IMR-90 (cell line): ENCODE measurements at regions not wholly inside any gene's neighbourhood (a gene's known extent, or its start where the extent isn't known, plus 50 kb on each side); places are given as distances from the start of the nearest gene placed in this dataset.

Experiments
- ATAC-seq: fragments of 200-7000 bp; cut with Tn5 transposase; 2 replicates; pipeline ENCODE4 v1.9.1; 2020; ENCODE audit warnings: low read depth, mild to moderate bottlenecking, moderate library complexity
- BruUV-seq: library from RNA; stranded (reverse); fragments of 400-500 nt; replicated peaks from 2 replicates; lab custom pipeline; 2021; lab: Mats Ljungman, UMichigan
- CTCF ChIA-PET: fragments of 300-600 bp; formaldehyde crosslinking; extraction: SDS; loops from one replicate; lab custom pipeline; 2021; ENCODE audit warnings: antibody characterized with exemption; lab: Yijun Ruan, JAX
- POLR2A ChIA-PET: fragments of 300-600 bp; sonication (Branson Sonifier 250); formaldehyde crosslinking; loops from one replicate; lab custom pipeline; 2022; ENCODE audit warnings: antibody characterized with exemption; ENCODE audit not compliant: unreplicated experiment; lab: Charles Lee
- DNase-seq: peaks from one replicate; pipeline ENCODE4 v3.0.0; 2013
- H2AFZ ChIP-seq: replicated peaks from 2 replicates; pipeline ENCODE3; 2013; ENCODE audit warnings: low read length, mild to moderate bottlenecking; ENCODE audit not compliant: poor library complexity
- H2AK5ac ChIP-seq: 2 replicates; pipeline ENCODE4 v1.6.1; 2013; ENCODE audit warnings: low read depth, low read length, inconsistent platforms
- H2AK9ac ChIP-seq: replicated peaks from 2 replicates; pipeline ENCODE3; 2013; ENCODE audit warnings: mild to moderate bottlenecking, low read depth, low read length, moderate library complexity; ENCODE audit not compliant: poor library complexity
- H2BK120ac ChIP-seq: 2 replicates; pipeline ENCODE4 v1.6.1; 2013; ENCODE audit warnings: low read depth, low read length, inconsistent platforms
- H2BK15ac ChIP-seq: 3 replicates; pipeline ENCODE4 v1.6.1; 2013; ENCODE audit warnings: low read depth, low read length, inconsistent platforms
- H2BK20ac ChIP-seq: 2 replicates; pipeline ENCODE4 v1.6.1; 2013; ENCODE audit warnings: low read depth, mild to moderate bottlenecking, inconsistent platforms, low read length, moderate library complexity
- H2BK5ac ChIP-seq: 2 replicates; pipeline ENCODE4 v1.6.1; 2013; ENCODE audit warnings: mild to moderate bottlenecking, low read depth, low read length, inconsistent platforms; ENCODE audit not compliant: poor library complexity, severe bottlenecking
- H3K14ac ChIP-seq: replicated peaks from 2 replicates; pipeline ENCODE4 v1.6.1; 2013; ENCODE audit warnings: low read depth, low read length, inconsistent platforms
- H3K18ac ChIP-seq: 2 replicates; pipeline ENCODE4 v1.6.1; 2013; ENCODE audit warnings: low read depth, low read length, control low read depth
- H3K23ac ChIP-seq: 2 replicates; pipeline ENCODE4 v1.6.1; 2013; ENCODE audit warnings: low read depth, low read length, inconsistent platforms
- H3K27ac ChIP-seq: 2 replicates; pipeline ENCODE4 v1.5.1; 2013; ENCODE audit warnings: mild to moderate bottlenecking, control low read depth, low read length; ENCODE audit not compliant: insufficient read depth
- H3K27me3 ChIP-seq: 2 replicates; pipeline ENCODE4 v1.6.1; 2013; ENCODE audit warnings: low read length; ENCODE audit not compliant: control insufficient read depth, insufficient read depth
- H3K36me3 ChIP-seq: 2 replicates; pipeline ENCODE4 v1.6.1; 2013; ENCODE audit warnings: low read length, mixed read lengths; ENCODE audit not compliant: control insufficient read depth, insufficient read depth
- H3K4ac ChIP-seq: 2 replicates; pipeline ENCODE4 v1.6.1; 2013; ENCODE audit warnings: low read depth, low read length, inconsistent platforms
- H3K4me1 ChIP-seq: 2 replicates; pipeline ENCODE4 v1.6.1; 2013; ENCODE audit warnings: low read length, mixed read lengths; ENCODE audit not compliant: control insufficient read depth, insufficient read depth
- H3K4me2 ChIP-seq: 2 replicates; pipeline ENCODE4 v1.6.1; 2013; ENCODE audit warnings: low read depth, mild to moderate bottlenecking, control low read depth, low read length, moderate library complexity
- H3K4me3 ChIP-seq: 2 replicates; pipeline ENCODE4 v1.5.1; 2013; ENCODE audit warnings: low read depth, mild to moderate bottlenecking, control low read depth, low read length, moderate library complexity; ENCODE audit not compliant: insufficient read depth
- H3K56ac ChIP-seq: 2 replicates; pipeline ENCODE4 v1.6.1; 2013; ENCODE audit warnings: low read length, inconsistent platforms; ENCODE audit not compliant: insufficient read depth; ENCODE audit errors: extremely low read depth
- H3K79me1 ChIP-seq, 2 experiments: 2 replicates each; pipeline ENCODE4 v1.6.1; 2013; ENCODE audit warnings: low read length in 2 of 2, inconsistent platforms in 1 of 2, low read depth in 1 of 2
- H3K9ac ChIP-seq: 2 replicates; pipeline ENCODE4 v1.6.1; 2013; ENCODE audit warnings: low read depth, low read length, control low read depth
- H3K9me1 ChIP-seq: 2 replicates; pipeline ENCODE4 v1.6.1; 2013; ENCODE audit warnings: low read length, inconsistent platforms; ENCODE audit not compliant: insufficient read depth
- H3K9me3 ChIP-seq: 2 replicates; pipeline ENCODE4 v1.6.1; 2013; ENCODE audit warnings: low read length; ENCODE audit not compliant: control insufficient read depth, insufficient read depth
- H4K20me1 ChIP-seq: 2 replicates; pipeline ENCODE4 v1.6.1; 2013; ENCODE audit warnings: low read length, inconsistent platforms; ENCODE audit not compliant: insufficient read depth
- H4K5ac ChIP-seq: 2 replicates; pipeline ENCODE4 v1.6.1; 2013; ENCODE audit warnings: mild to moderate bottlenecking, low read depth, low read length, control low read depth
- H4K8ac ChIP-seq, 2 experiments: 2 replicates each; pipeline ENCODE4 v1.6.1; 2013; ENCODE audit warnings: low read depth in 2 of 2, low read length in 2 of 2, control low read depth in 1 of 2, inconsistent platforms in 1 of 2
- H4K91ac ChIP-seq: 2 replicates; pipeline ENCODE4 v1.6.1; 2013; ENCODE audit warnings: low read depth, low read length, inconsistent platforms; ENCODE audit not compliant: insufficient read depth
- BHLHE40 ChIP-seq: fragments of 150-350 bp; IDR thresholded peaks from 2 replicates; pipeline ENCODE4 v1.6.1; 2016; ENCODE audit warnings: mild to moderate bottlenecking, low read depth, low read length
- MXI1 ChIP-seq: IDR thresholded peaks from 2 replicates; pipeline ENCODE4 v1.6.1; 2012; ENCODE audit warnings: low read depth, mild to moderate bottlenecking, low read length, moderate library complexity, borderline replicate concordance
- POLR2A ChIP-seq: IDR thresholded peaks from 2 replicates; pipeline ENCODE4 v1.6.1; 2012; ENCODE audit warnings: mild to moderate bottlenecking, low read depth, low read length
- WGBS, 2 experiments: methylation state at CpG; one replicate each; pipeline versions ENCODE4 v1.1.5 to v1.1.7; 2013; ENCODE audit warnings: missing lambda C conversion rate in 2 of 2; ENCODE audit not compliant: insufficient read length in 1 of 2; ENCODE audit errors: extremely low coverage in 2 of 2; 5-methylcytosine and 5-hydroxymethylcytosine counted together
- dilution Hi-C: fragments of 300-500 bp; cut with HindIII; formaldehyde crosslinking; loops from one replicate; pipeline ENCODE4 v1.14.3; 2018; ENCODE audit warnings: low sequenced_read_pairs; ENCODE audit not compliant: unreplicated experiment
- in situ Hi-C: fragments of 300-500 bp; cut with MboI; formaldehyde crosslinking; loops from 3 replicates; pipeline ENCODE4 v1.14.3; 2019; ENCODE audit warnings: low sequenced_read_pairs, inconsistent platforms, mixed read lengths
- intact Hi-C: fragments of 100-400 bp; cut with micrococcal nuclease; formaldehyde crosslinking; loops from 2 replicates; pipeline ENCODE4 v1.10.0; 2022
- TF ChIP-seq, protein P1 (sequence below): fragments of 150-350 bp; IDR thresholded peaks from 2 replicates; pipeline ENCODE4 v1.6.1; 2016; ENCODE audit warnings: low read depth, mild to moderate bottlenecking, low read length, moderate library complexity, borderline replicate concordance

DNA sequence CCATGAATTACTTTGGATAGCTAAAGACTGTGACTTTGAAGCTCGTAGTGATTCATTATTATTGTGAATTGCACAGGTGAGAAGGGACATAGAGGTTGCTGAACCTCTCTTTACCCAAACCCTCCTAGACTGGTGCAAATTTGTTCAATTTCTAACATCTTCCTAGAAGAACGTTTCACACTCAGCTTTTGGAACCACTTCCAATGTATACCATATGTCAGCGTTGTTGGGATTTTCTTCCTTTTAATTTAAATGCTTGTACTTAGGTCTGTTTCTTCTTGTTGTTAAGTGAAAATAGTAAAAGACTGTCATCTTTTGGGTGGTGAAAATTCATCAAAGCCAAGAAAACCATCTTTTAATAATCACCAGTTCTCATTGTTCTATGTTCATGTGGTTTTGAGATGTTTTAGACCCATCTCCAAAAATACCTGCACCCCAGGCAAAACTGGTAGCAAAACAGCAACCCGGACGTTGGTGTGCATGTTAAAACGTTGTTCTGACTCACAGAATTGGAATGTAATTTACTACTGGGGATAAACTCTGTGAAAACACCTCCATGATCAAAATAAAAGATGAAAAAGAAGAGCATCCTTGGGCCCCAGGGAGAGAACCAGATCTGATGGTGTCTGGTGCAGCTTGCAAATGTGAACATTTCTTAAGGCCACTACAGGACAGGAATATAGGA, 238.3 kb downstream of the NPR3 start:
- Histone ChIP-seq H2AFZ (no peak overlapping the region), H4K5ac (no peak overlapping the region), H3K56ac (no peak overlapping the region), H3K79me1 (no peaks in the 10 kb centered on the region), H3K36me3 (no peaks in the 10 kb centered on the region), H3K4me2 (no peak overlapping the region), H3K27ac (no peak overlapping the region), H4K91ac (no peak overlapping the region), H3K18ac (no peak overlapping the region), H3K23ac (no peak overlapping the region), H2AK9ac (no peak overlapping the region), H3K9me1 (no peaks in the 10 kb centered on the region; the same call in 1 of the 2 replicates), H2BK120ac (no peak overlapping the region), H3K4me1 (no peaks in the 10 kb centered on the region), H2BK15ac (no peak overlapping the region), H3K27me3 (no peaks in the 10 kb centered on the region), H3K4me3 (no peak overlapping the region), H3K14ac (no peak overlapping the region), H2AK5ac (no peak overlapping the region), H2BK5ac (no peak overlapping the region), H3K9ac (no peak overlapping the region), H4K8ac (no peak overlapping the region), H4K20me1 (no peaks in the 10 kb centered on the region), H3K4ac (no peak overlapping the region), H3K9me3 (no peaks in the 10 kb centered on the region), H2BK20ac (no peak overlapping the region)
- ATAC-seq (no peak), DNase-seq (no peak)
- dilution Hi-C loops (no loop called here), intact Hi-C loops (no loop called here), in situ Hi-C loops (no loop called here)
- ChIA-PET CTCF (no interaction called here), POLR2A (no interaction called here)
- no CpG with 5 or more reads among the region's 6 CpGs for WGBS, 2 experiments
- no TSS peak for BruUV-seq
- TF ChIP-seq POLR2A (no peak), MXI1 (no peak), BHLHE40 (no peak)
- TF ChIP-seq, protein P1, sequence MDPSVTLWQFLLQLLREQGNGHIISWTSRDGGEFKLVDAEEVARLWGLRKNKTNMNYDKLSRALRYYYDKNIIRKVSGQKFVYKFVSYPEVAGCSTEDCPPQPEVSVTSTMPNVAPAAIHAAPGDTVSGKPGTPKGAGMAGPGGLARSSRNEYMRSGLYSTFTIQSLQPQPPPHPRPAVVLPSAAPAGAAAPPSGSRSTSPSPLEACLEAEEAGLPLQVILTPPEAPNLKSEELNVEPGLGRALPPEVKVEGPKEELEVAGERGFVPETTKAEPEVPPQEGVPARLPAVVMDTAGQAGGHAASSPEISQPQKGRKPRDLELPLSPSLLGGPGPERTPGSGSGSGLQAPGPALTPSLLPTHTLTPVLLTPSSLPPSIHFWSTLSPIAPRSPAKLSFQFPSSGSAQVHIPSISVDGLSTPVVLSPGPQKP = no peak
